GM19463 (cell line): ENCODE measurements at regions not wholly inside any gene's neighbourhood (a gene's known extent, or its start where the extent isn't known, plus 50 kb on each side); places are given as distances from the start of the nearest gene placed in this dataset.

Experiments
- ATAC-seq: cut with Tn5 transposase; IDR thresholded peaks from one replicate; pipeline ENCODE4 v1.9.1; 2021; ENCODE audit warnings: mild to moderate bottlenecking, moderate library complexity; ENCODE audit not compliant: unreplicated experiment

- no peak for ATAC-seq
These were observed 384.5 kb upstream of the CDH4 start for GRCh38 chr20:60867589-60867988.

- no peak for ATAC-seq
These were observed 383.7 kb upstream of the CDH4 start for GRCh38 chr20:60868316-60868891.

- ATAC-seq, result no peak
These were observed 383.0 kb upstream of the CDH4 start for GRCh38 chr20:60869087-60869486.

- ATAC-seq, result no peak
These were observed 382.4 kb upstream of the CDH4 start for GRCh38 chr20:60869625-60870024.

- ATAC-seq, result no peak
These were observed 382.0 kb upstream of the CDH4 start for GRCh38 chr20:60870040-60870439.

GRCh38 chr20:60872224-60872623 is 379.8 kb upstream of the CDH4 start:
- ATAC-seq, result no peak

GRCh38 chr20:60877071-60877857 is 374.8 kb upstream of the CDH4 start:
- ATAC-seq, result no peak

GRCh38 chr20:60882836-60883235 is 369.2 kb upstream of the CDH4 start:
- no peak for ATAC-seq

- ATAC-seq, result no peak
These were observed 368.6 kb upstream of the CDH4 start for GRCh38 chr20:60883496-60883895.

- no peak for ATAC-seq
These were observed 367.8 kb upstream of the CDH4 start for GRCh38 chr20:60884277-60884676.

GRCh38 chr20:60888771-60889170 is 363.3 kb upstream of the CDH4 start:
- no peak for ATAC-seq

- ATAC-seq, result no peak
These were observed 359.8 kb upstream of the CDH4 start for GRCh38 chr20:60892095-60892813.

- ATAC-seq, result no peak
These were observed 358.0 kb upstream of the CDH4 start for GRCh38 chr20:60894091-60894490.

GRCh38 chr20:60895363-60896079 is 356.5 kb upstream of the CDH4 start:
- no peak for ATAC-seq

- ATAC-seq, result no peak
These were observed 354.1 kb upstream of the CDH4 start for GRCh38 chr20:60897976-60898375.

- no peak for ATAC-seq
These were observed 352.7 kb upstream of the CDH4 start for GRCh38 chr20:60899320-60899719.

GRCh38 chr20:60900618-60901017 is 351.4 kb upstream of the CDH4 start:
- ATAC-seq, result no peak

GRCh38 chr20:60901831-60902230 is 350.2 kb upstream of the CDH4 start:
- ATAC-seq, result no peak

- ATAC-seq, result no peak
These were observed 348.6 kb upstream of the CDH4 start for GRCh38 chr20:60903325-60903971.

- no peak for ATAC-seq
These were observed 347.3 kb upstream of the CDH4 start for GRCh38 chr20:60904730-60905129.

- no peak for ATAC-seq
These were observed 346.1 kb upstream of the CDH4 start for GRCh38 chr20:60905919-60906318.
